HL-60 (cell line): ENCODE measurements at regions not wholly inside any gene's neighbourhood (a gene's known extent, or its start where the extent isn't known, plus 50 kb on each side); places are given as distances from the start of the nearest gene placed in this dataset.

ENCODE experiments used
- DNase-seq, 2 experiments: peaks; one replicate each; pipeline ENCODE4 v3.0.0-alpha.2; 2010 to 2020; ENCODE audit warnings: low read depth in 1 of 2, low spot score in 1 of 2
- H3K27ac ChIP-seq: fragments of 250-450 bp; sonication (Bioruptor Pico); replicated peaks from 2 replicates; pipeline ENCODE4 v1.5.1; 2020; ENCODE audit warnings: mild to moderate bottlenecking, moderate library complexity
- H3K27me3 ChIP-seq: fragments of 250-450 bp; sonication (Bioruptor Pico); 2 replicates; pipeline ENCODE4 v1.5.1; 2021; ENCODE audit warnings: mild to moderate bottlenecking, moderate library complexity; ENCODE audit not compliant: insufficient read depth, poor library complexity, severe bottlenecking
- H3K4me3 ChIP-seq: replicated peaks from 2 replicates; pipeline ENCODE4 v1.5.1; 2011; ENCODE audit warnings: mild to moderate bottlenecking, control low read depth, low read length; ENCODE audit not compliant: insufficient read depth
- GABPA ChIP-seq: IDR thresholded peaks from 2 replicates; pipeline ENCODE4 v1.6.1; 2012; ENCODE audit warnings: low read depth
- POLR2AphosphoS5 ChIP-seq: IDR thresholded peaks from 2 replicates; pipeline ENCODE4 v1.6.1; 2012; ENCODE audit warnings: low read depth
- SPI1 ChIP-seq: IDR thresholded peaks from 2 replicates; pipeline ENCODE4 v1.6.1; 2012; ENCODE audit warnings: low read depth, mild to moderate bottlenecking, borderline replicate concordance
- TF ChIP-seq, protein P1 (sequence below): IDR thresholded peaks from one replicate; pipeline ENCODE4 v1.5.1; 2011; ENCODE audit warnings: low read length, control low read depth, inconsistent platforms; ENCODE audit not compliant: insufficient read depth
- TF ChIP-seq, protein P2 (sequence below): IDR thresholded peaks from 2 replicates; pipeline ENCODE4 v1.6.1; 2012; ENCODE audit warnings: low read depth; ENCODE audit not compliant: insufficient replicate concordance

DNA sequence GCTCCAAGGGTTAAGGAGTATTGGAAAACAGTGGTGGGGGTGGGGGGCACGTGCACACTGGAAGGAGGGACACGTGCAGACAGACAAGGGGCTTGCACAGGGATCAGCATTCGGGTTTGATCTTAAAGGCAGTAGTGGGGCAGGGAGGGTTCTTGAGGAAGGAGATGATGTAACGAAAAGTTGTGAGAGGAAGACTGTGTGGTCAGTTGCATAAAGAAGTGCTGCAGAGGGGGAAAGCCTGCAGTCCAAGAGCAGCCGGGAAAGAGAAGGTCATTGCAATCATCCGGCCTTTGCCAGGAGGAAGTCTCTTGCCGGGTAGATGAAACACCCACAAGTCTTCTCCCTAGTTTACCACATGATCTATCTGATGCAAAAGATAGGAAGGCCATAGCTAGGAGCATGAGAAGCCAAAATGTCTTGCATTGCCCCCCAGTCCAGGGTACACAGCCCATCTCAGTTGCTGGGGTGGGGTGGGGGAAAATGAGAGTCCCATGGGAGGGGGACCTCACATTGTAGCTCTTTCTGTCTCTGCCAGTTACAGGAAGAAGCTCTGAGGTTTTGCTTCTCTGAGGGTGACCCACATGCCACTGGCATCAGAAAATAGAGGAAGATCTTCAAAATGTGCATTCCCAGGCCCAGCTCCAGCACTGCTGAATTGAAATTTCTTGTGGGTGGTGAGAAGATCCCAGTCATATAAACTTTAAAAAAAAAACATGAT is 202.5 kb upstream of the RAB4A start:
- no peak overlapping the region for H3K4me3 ChIP-seq
- H3K27me3 ChIP-seq: no peaks in the 10 kb centered on the region
- peak; percentile 97 to 100 for DNase-seq
- TF ChIP-seq POLR2AphosphoS5: peak; percentile 80
- no peak; the same call in 1 of the 2 replicates for TF ChIP-seq GABPA
- TF ChIP-seq, protein P1, sequence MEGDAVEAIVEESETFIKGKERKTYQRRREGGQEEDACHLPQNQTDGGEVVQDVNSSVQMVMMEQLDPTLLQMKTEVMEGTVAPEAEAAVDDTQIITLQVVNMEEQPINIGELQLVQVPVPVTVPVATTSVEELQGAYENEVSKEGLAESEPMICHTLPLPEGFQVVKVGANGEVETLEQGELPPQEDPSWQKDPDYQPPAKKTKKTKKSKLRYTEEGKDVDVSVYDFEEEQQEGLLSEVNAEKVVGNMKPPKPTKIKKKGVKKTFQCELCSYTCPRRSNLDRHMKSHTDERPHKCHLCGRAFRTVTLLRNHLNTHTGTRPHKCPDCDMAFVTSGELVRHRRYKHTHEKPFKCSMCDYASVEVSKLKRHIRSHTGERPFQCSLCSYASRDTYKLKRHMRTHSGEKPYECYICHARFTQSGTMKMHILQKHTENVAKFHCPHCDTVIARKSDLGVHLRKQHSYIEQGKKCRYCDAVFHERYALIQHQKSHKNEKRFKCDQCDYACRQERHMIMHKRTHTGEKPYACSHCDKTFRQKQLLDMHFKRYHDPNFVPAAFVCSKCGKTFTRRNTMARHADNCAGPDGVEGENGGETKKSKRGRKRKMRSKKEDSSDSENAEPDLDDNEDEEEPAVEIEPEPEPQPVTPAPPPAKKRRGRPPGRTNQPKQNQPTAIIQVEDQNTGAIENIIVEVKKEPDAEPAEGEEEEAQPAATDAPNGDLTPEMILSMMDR: no peak
- TF ChIP-seq SPI1: peak; percentile 87
- H3K27ac ChIP-seq: peak overlapping the region; percentile 83

DNA sequence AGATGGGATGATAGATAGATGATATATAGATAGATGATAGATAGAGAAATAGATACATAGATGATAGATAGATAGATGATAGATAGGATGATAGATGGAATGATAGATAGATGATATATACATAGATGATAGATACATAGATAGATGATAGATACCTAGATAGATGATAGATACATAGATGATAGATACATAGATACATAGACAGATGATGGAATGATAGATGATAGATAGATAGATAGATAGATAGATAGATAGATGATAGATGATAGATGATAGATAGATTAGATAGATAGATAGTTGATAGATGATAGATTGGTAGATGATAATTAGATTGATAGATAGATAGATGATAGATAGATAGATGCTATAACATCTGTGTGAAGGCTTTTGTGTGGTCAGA is 201.7 kb upstream of the RAB4A start:
- no peak overlapping the region for H3K4me3 ChIP-seq
- TF ChIP-seq, protein P1: no peak
- no peak for TF ChIP-seq POLR2AphosphoS5
- TF ChIP-seq SPI1: no peak
- TF ChIP-seq, protein P2, sequence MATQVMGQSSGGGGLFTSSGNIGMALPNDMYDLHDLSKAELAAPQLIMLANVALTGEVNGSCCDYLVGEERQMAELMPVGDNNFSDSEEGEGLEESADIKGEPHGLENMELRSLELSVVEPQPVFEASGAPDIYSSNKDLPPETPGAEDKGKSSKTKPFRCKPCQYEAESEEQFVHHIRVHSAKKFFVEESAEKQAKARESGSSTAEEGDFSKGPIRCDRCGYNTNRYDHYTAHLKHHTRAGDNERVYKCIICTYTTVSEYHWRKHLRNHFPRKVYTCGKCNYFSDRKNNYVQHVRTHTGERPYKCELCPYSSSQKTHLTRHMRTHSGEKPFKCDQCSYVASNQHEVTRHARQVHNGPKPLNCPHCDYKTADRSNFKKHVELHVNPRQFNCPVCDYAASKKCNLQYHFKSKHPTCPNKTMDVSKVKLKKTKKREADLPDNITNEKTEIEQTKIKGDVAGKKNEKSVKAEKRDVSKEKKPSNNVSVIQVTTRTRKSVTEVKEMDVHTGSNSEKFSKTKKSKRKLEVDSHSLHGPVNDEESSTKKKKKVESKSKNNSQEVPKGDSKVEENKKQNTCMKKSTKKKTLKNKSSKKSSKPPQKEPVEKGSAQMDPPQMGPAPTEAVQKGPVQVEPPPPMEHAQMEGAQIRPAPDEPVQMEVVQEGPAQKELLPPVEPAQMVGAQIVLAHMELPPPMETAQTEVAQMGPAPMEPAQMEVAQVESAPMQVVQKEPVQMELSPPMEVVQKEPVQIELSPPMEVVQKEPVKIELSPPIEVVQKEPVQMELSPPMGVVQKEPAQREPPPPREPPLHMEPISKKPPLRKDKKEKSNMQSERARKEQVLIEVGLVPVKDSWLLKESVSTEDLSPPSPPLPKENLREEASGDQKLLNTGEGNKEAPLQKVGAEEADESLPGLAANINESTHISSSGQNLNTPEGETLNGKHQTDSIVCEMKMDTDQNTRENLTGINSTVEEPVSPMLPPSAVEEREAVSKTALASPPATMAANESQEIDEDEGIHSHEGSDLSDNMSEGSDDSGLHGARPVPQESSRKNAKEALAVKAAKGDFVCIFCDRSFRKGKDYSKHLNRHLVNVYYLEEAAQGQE: no peak
- TF ChIP-seq GABPA: no peak
- peak overlapping the region; percentile 83 for H3K27ac ChIP-seq
- H3K27me3 ChIP-seq: no peaks in the 10 kb centered on the region
- no peak for DNase-seq

DNA sequence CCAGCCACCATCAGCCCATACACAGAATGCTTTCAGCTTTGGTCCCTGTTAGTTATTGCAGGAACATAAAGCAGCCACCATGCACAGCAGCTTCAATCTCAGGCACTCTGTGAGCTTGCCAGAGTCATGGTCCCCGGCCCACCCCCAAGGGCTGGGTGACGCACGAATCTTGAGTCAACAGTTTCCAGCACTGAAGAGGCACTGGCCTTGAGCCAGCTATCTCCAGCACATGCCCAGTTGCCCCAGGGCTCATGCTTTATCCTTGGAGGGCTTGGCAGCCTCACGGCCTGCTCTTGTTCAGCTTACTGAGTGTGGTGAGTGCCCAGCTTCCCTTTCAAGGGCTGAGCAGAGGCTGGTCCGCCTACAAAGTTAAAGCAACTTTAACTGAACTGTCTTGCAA is 200.7 kb upstream of the RAB4A start:
- peak; percentile 26 to 67 for DNase-seq
- H3K27me3 ChIP-seq: no peaks in the 10 kb centered on the region
- TF ChIP-seq, protein P1: no peak
- TF ChIP-seq, protein P2: no peak
- TF ChIP-seq GABPA (no peak), POLR2AphosphoS5 (no peak), SPI1 (no peak)
- H3K4me3 ChIP-seq: no peak overlapping the region
- H3K27ac ChIP-seq: peak overlapping the region; percentile 44

DNA sequence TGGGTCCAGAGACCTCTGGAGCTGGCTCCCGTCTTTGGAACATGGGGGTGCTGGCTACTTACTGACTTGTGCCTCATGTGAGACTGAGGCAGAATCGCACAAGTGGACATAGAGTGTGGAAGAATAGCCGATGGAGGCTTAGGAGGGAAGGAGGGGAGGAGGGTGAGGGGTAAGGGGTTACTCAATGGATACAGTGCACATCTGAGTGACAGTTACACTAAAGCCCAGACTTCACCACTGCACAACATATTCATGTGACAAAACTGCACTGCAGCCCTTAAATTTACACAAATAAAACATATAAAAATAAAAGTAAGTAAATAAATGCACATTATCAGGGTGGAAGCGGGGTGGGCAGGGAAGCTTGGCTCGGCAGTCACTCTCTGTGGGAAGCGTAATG is 197.7 kb upstream of the RAB4A start:
- Histone ChIP-seq H3K27me3 (no peaks in the 10 kb centered on the region), H3K27ac (no peak overlapping the region), H3K4me3 (no peak overlapping the region)
- DNase-seq: no peak
- TF ChIP-seq GABPA (no peak), SPI1 (no peak), POLR2AphosphoS5 (no peak)
- TF ChIP-seq, protein P2: no peak
- TF ChIP-seq, protein P1: no peak
